C4-2B (cell line): ENCODE measurements at regions not wholly inside any gene's neighbourhood (a gene's known extent, or its start where the extent isn't known, plus 50 kb on each side); places are given as distances from the start of the nearest gene placed in this dataset.

ENCODE experiments used
- H3K27ac ChIP-seq: fragments of 450-650 bp; 2 replicates; pipeline ENCODE4 v1.5.1; 2017
- ZFX ChIP-seq: fragments of 450-650 bp; IDR thresholded peaks from 2 replicates; pipeline ENCODE4 v1.6.1; 2017
- TF ChIP-seq, protein P1 (sequence below): fragments of 450-650 bp; conservative IDR thresholded peaks from 2 replicates; pipeline ENCODE4 v1.5.1; 2017; ENCODE audit warnings: mild to moderate bottlenecking

DNA sequence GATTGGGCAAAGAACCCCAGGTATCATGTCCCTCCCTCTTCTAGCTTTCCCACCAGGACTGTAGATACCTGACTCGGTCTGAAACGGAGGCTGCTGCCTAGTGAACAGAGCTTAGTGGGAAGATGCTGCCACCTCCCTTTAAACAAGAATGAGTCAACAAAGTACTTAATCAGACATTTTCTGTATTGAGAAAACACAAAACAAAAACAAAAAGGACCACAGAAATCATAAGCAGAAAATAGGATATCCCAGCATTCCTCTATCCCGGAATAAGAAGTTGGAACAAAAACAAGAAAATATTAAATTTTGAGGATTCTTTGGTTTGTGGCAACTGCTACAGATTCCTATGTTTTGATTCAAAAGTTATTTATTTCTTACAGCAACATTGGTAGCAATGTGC lies 51.7 kb upstream of the COL8A1 start:
- H3K27ac ChIP-seq, result no peak overlapping the region
- no peak for TF ChIP-seq ZFX
- TF ChIP-seq, protein P1, sequence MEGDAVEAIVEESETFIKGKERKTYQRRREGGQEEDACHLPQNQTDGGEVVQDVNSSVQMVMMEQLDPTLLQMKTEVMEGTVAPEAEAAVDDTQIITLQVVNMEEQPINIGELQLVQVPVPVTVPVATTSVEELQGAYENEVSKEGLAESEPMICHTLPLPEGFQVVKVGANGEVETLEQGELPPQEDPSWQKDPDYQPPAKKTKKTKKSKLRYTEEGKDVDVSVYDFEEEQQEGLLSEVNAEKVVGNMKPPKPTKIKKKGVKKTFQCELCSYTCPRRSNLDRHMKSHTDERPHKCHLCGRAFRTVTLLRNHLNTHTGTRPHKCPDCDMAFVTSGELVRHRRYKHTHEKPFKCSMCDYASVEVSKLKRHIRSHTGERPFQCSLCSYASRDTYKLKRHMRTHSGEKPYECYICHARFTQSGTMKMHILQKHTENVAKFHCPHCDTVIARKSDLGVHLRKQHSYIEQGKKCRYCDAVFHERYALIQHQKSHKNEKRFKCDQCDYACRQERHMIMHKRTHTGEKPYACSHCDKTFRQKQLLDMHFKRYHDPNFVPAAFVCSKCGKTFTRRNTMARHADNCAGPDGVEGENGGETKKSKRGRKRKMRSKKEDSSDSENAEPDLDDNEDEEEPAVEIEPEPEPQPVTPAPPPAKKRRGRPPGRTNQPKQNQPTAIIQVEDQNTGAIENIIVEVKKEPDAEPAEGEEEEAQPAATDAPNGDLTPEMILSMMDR, result no peak

DNA sequence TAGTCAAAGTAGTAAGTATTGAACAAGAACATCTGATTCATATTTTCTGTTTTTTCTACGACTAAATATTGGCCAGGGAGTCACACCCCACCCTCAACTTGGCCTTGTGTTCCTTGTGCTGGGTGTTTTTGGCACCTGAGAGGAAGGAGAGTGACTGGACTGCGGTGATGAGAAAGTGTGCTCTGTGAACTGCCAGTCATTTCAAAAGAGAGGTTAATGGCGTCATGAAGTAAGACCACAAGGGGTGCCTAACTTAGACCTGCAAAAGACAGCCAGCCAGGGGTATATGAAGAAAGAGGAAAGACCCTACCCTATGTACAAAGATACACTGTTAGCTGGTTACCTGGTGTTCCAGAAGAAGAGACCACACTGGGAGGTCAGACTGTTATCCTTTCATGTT lies 58.4 kb upstream of the COL8A1 start:
- no peak overlapping the region for H3K27ac ChIP-seq
- TF ChIP-seq ZFX, result no peak
- TF ChIP-seq, protein P1, result no peak

DNA sequence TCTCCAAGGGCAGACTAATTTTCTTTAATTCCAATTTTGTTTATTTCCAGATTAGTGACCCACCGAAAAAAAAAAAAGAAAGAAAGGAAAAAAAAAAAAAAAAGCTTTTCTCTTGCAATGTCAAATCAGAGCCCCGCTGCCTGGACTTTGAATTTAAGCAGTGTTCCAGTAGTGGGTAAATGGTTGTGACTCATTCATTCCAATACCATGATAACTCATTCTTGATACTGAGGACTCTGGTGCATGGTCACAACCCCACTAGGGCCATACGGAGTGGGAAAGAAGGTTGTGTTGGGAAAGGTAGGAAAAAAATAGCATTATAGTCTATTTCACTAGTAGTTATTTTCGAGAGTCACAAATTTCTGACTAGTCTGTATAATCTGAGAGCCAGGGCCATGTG lies 59.1 kb upstream of the COL8A1 start:
- TF ChIP-seq, protein P1, result no peak
- no peak for TF ChIP-seq ZFX
- H3K27ac ChIP-seq, result no peak overlapping the region

DNA sequence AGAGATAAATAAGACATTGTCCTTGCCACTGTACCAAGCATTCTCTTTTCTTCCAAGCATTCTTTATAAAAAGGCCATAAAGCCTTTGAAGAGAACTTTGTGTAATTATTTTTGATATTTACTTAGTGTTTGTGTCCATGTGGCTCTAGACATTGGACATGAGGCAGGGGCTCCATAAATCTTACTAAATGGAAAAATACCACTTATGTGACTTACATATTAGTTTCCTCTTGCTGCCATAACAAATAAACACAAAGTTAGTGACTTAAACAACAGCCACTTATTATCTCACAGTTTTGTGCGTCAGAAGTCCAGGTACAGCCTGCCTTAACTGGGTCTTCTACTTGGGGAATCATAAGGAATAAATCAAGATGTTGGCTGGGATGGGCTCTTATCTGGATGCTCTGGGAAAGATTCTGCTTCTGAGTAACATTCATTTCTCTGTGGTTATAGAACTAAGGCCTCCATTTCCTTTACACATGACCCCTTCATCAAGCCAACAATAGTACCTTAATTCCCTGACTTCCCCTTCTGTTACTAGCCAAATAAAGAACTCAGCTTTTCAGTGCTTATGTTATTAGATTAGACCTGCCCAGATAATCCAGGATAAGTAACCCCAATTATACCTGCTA lies 59.9 kb upstream of the COL8A1 start:
- TF ChIP-seq, protein P1, result no peak
- H3K27ac ChIP-seq, result no peak overlapping the region

DNA sequence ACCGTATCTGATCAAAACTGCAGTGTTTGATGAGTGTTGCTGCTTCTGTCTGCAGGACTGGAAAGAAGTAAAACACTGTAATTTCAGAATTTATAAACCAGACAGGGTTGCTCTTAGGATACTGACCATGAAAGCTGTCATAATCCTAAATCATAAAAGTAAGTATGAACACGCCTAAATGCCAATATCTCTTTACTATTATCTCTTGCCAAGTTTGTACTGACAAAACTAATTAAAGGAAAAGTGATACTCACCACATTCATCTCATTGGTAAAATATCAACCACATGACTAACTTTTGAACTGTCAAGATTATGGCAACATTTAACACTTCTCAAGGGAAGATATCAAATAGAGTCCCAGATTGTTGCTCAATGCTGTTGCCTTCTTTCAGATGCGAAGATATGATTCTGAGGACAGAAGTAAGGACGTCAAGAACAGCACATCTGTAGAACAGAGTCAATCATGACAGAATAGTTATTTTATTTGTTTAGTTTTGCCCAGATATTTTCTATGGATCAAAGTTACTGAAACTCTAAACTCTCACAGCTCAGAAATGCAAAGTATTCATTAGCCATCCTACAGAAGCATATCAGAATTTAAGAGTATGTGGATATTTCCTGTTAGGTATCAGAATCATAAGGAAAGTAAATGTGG lies 61.4 kb upstream of the COL8A1 start:
- H3K27ac ChIP-seq, result no peak overlapping the region

DNA sequence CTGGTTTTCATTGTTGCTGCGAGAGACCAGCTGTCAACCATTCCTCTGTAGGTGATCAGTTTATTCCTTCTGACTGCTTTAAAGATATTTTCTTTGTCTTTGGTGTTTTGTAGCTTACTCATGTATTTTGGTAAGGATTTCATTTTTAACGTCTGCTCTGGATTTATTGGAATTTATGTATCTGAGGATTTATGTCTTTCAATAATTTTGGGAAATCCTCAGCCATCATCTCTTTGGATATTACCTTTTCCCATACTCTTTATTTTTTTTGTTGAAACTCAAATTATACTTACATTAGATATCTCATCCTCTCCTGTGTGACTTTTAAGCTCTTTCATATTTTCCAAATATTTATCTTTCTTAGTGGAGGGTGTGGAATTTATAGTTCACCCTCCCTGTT lies 62.7 kb upstream of the COL8A1 start:
- no peak for TF ChIP-seq ZFX
- TF ChIP-seq, protein P1, result no peak
- H3K27ac ChIP-seq, result no peak overlapping the region

More for the DNA sequence above, 61.4 kb upstream of the COL8A1 start:
- TF ChIP-seq ZFX, result no peak
- TF ChIP-seq, protein P1, result no peak

DNA sequence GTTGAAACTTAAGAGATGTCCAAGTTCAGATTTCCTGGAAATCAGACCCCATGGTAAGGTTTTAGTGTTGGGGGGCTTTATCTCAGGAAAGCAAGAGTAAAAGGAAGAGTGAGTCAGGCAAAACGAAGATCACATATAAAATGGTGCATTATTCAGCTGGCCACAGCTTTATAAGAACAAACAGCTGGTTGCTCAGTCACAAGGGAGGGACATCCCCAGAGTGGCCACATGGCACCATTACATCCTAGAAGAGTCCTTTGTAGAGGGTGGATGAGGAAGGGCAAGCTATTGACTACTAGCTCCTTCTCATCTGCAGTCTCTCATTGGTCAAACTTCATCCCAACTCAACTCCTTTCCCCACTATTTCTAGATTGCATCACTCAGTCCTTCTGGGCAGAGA lies 68.3 kb upstream of the COL8A1 start:
- TF ChIP-seq ZFX, result no peak
- TF ChIP-seq, protein P1, result no peak
- no peak overlapping the region for H3K27ac ChIP-seq
